KMS-11 (cell line): ENCODE measurements at regions not wholly inside any gene's neighbourhood (a gene's known extent, or its start where the extent isn't known, plus 50 kb on each side); places are given as distances from the start of the nearest gene placed in this dataset.
"Not testable (repeated sequence)": the region's sequence is repeated elsewhere in the genome, so short reads cannot be mapped to it uniquely, and the experiment has no call there.

ENCODE experiments used
- H2AFZ ChIP-seq: fragments of 200-600 bp; sonication (generic); 2 replicates; pipeline ENCODE4 v1.6.1; 2016; ENCODE audit warnings: antibody characterized with exemption, mixed run types, low read depth
- H3K27ac ChIP-seq: fragments of 200-600 bp; sonication (generic); 2 replicates; pipeline ENCODE4 v1.6.1; 2016; ENCODE audit warnings: mild to moderate bottlenecking, mixed run types
- H3K27me3 ChIP-seq: fragments of 200-600 bp; sonication (generic); 2 replicates; pipeline ENCODE4 v1.6.1; 2017; ENCODE audit warnings: mild to moderate bottlenecking, low read depth, mixed run types, moderate library complexity; ENCODE audit not compliant: insufficient read depth
- H3K36me3 ChIP-seq: fragments of 200-600 bp; sonication (generic); 2 replicates; pipeline ENCODE4 v1.6.1; 2017; ENCODE audit warnings: mild to moderate bottlenecking, mixed run types; ENCODE audit not compliant: insufficient read depth
- H3K4me1 ChIP-seq: fragments of 200-600 bp; sonication (generic); 2 replicates; pipeline ENCODE4 v1.6.1; 2016; ENCODE audit warnings: mild to moderate bottlenecking, low read depth, mixed run types; ENCODE audit not compliant: poor library complexity, severe bottlenecking
- H3K4me2 ChIP-seq: fragments of 200-600 bp; sonication (generic); 2 replicates; pipeline ENCODE4 v1.7.0; 2016; ENCODE audit warnings: mild to moderate bottlenecking, mixed run types
- H3K4me3 ChIP-seq: fragments of 200-600 bp; sonication (generic); IDR thresholded peaks from 2 replicates; pipeline ENCODE4 v1.6.1; 2017; ENCODE audit warnings: low read depth, low read length, mixed read lengths; ENCODE audit not compliant: insufficient read depth
- H3K79me2 ChIP-seq: fragments of 200-600 bp; sonication (generic); 2 replicates; pipeline ENCODE4 v1.6.1; 2016; ENCODE audit warnings: low read depth, mixed run types; ENCODE audit not compliant: insufficient read depth
- H3K9ac ChIP-seq: fragments of 200-600 bp; sonication (generic); 2 replicates; pipeline ENCODE4 v1.6.1; 2016; ENCODE audit warnings: mild to moderate bottlenecking, mixed run types
- H4K20me1 ChIP-seq: fragments of 200-600 bp; sonication (generic); 2 replicates; pipeline ENCODE4 v1.6.1; 2016; ENCODE audit warnings: mild to moderate bottlenecking, mixed run types; ENCODE audit not compliant: insufficient read depth
- CTCF ChIP-seq: fragments of 200-600 bp; sonication (generic); conservative IDR thresholded peaks from 2 replicates; pipeline ENCODE4 v1.6.1; 2017; ENCODE audit warnings: low read depth, mild to moderate bottlenecking, antibody characterized with exemption, low read length, moderate library complexity, mixed read lengths

- H4K20me1 ChIP-seq = no peaks in the 10 kb centered on the region
- no peak overlapping the region for H2AFZ ChIP-seq
- H3K4me2 ChIP-seq = no peak overlapping the region
- no peak overlapping the region for H3K27ac ChIP-seq
- H3K79me2 ChIP-seq = no peaks in the 10 kb centered on the region
- H3K4me3 ChIP-seq = no peak overlapping the region
- no peak for TF ChIP-seq CTCF
- no peaks in the 10 kb centered on the region for H3K36me3 ChIP-seq
- no peak overlapping the region for H3K9ac ChIP-seq
- H3K4me1 ChIP-seq = no peaks in the 10 kb centered on the region
- no peaks in the 10 kb centered on the region for H3K27me3 ChIP-seq
Observed at GRCh38 chr6:27736686-27737085, 175.5 kb downstream of the OR2B2 start.

- H3K27me3 ChIP-seq = no peaks in the 10 kb centered on the region
- no peak overlapping the region for H3K9ac ChIP-seq
- H3K27ac ChIP-seq = no peak overlapping the region
- no peak for TF ChIP-seq CTCF
- no peak overlapping the region for H3K4me3 ChIP-seq
- no peaks in the 10 kb centered on the region for H3K79me2 ChIP-seq
- no peaks in the 10 kb centered on the region for H4K20me1 ChIP-seq
- H2AFZ ChIP-seq = no peak overlapping the region
- H3K4me2 ChIP-seq = no peak overlapping the region
- H3K36me3 ChIP-seq = no peaks in the 10 kb centered on the region
- no peaks in the 10 kb centered on the region for H3K4me1 ChIP-seq
Observed at GRCh38 chr6:27728442-27728841, 183.8 kb downstream of the OR2B2 start.

DNA sequence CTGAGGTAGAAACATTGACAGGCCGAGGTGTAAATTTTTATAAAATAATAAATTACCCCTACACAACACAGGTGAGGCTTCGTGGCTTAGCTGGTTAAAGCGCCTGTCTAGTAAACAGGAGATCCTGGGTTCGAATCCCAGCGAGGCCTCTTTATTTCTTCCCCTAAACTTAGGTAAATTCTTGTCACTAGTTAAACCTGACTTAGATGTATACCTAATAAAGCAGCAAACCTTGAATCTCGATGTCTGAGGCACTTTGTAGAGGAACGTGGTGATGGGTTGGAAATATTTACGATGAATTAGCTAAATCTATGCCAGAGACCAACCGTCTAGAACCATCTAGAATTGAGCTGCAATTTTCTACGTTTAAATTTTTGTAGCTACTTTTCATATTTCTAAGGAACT is 185.6 kb downstream of the OR2B2 start:
- Histone ChIP-seq H3K9ac (no peak overlapping the region), H3K27ac (no peak overlapping the region), H2AFZ (no peak overlapping the region), H3K36me3 (no peaks in the 10 kb centered on the region), H3K4me1 (no peaks in the 10 kb centered on the region), H3K4me2 (no peak overlapping the region), H3K4me3 (no peak overlapping the region), H3K27me3 (no peaks in the 10 kb centered on the region), H3K79me2 (no peaks in the 10 kb centered on the region), H4K20me1 (no peaks in the 10 kb centered on the region)
- TF ChIP-seq CTCF = no peak

DNA sequence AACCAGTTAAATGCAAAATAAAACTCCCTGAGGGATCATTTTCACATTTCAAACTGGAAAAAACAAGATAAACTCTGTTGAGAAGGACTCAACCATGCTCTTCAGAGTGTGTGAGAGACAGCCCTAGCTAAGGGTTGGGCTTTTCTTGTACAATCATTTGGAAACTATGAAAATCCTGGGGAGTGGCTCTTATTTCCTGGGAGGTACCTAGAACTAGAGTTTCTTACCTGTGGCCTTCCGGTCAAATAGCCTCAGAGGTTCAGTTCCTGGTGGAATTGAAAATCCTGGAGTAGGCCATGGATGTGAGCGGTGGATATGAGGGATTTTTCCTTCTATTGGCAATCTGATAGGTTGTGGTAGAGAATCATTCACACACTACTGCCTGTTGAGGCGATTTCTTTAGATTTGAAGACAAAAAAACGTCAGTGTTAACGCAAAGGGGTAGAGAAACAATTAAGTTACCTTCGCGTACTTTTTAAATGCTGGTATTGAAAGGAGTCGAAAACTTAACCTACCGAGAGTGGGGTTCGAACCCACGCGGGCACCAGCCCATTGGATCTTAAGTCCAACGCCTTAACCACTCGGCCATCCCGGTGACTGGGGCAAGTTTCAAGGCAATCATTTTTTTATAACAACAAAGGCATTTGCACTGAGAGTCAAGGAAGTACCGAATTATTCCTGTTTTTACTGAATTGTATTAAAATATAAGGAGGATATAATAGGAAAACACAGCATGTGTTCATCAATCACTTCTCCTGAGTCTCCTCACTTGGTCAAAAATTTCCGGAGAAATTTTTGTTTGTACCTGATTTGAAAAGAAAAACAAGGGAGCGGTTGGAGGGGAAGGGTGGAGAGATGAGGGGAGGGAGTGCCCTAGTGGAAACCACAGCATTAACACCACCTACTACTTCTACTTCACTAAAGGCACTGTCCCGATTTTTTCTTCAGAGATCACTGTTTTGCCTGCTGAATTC is 191.3 kb downstream of the OR2B2 start:
- no peak overlapping the region for H3K4me2 ChIP-seq
- no peak overlapping the region for H3K9ac ChIP-seq
- H3K27ac ChIP-seq = no peak overlapping the region
- H3K27me3 ChIP-seq = no peaks in the 10 kb centered on the region
- no peak overlapping the region for H3K4me3 ChIP-seq
- no peaks in the 10 kb centered on the region for H4K20me1 ChIP-seq
- no peak for TF ChIP-seq CTCF
- H3K36me3 ChIP-seq = no peaks in the 10 kb centered on the region
- no peak overlapping the region for H2AFZ ChIP-seq
- no peaks in the 10 kb centered on the region for H3K79me2 ChIP-seq
- H3K4me1 ChIP-seq = no peaks in the 10 kb centered on the region

- H3K4me1 ChIP-seq, H3K36me3 ChIP-seq, H2AFZ ChIP-seq, H4K20me1 ChIP-seq, H3K4me2 ChIP-seq, H3K27me3 ChIP-seq, H3K4me3 ChIP-seq, H3K27ac ChIP-seq, H3K9ac ChIP-seq, H3K79me2 ChIP-seq: not testable (repeated sequence)
Observed at GRCh38 chr6:27719039-27719438, 193.2 kb downstream of the OR2B2 start.
